Activated naive CD4-positive, alpha-beta T cell (primary cell): ENCODE measurements at regions not wholly inside any gene's neighbourhood (a gene's known extent, or its start where the extent isn't known, plus 50 kb on each side); places are given as distances from the start of the nearest gene placed in this dataset.
"Not testable (repeated sequence)": the region's sequence is repeated elsewhere in the genome, so short reads cannot be mapped to it uniquely, and the experiment has no call there.

Source experiments
- DNase-seq, 4 experiments: peaks; one replicate each; lab custom pipeline; 2025; lab: John Stamatoyannopoulos, UW

GRCh38 chr20:39767352-39767751 lies 805.2 kb downstream of the DHX35 start:
- DNase-seq = no peak

GRCh38 chr20:39766333-39766732 lies 804.2 kb downstream of the DHX35 start:
- DNase-seq = no peak

GRCh38 chr20:39762716-39763115 lies 800.6 kb downstream of the DHX35 start:
- DNase-seq = no peak

- DNase-seq = no peak
Measured at GRCh38 chr20:39758876-39759275, 796.7 kb downstream of the DHX35 start.

- DNase-seq = no peak
Measured at GRCh38 chr20:39756828-39757227, 794.7 kb downstream of the DHX35 start.

- DNase-seq = no peak
Measured at GRCh38 chr20:39756369-39756768, 794.2 kb downstream of the DHX35 start.

- no peak for DNase-seq
Measured at GRCh38 chr20:39752262-39752876, 790.2 kb downstream of the DHX35 start.

- DNase-seq = no peak
Measured at GRCh38 chr20:39751557-39752137, 789.5 kb downstream of the DHX35 start.

- no peak for DNase-seq
Measured at GRCh38 chr20:39745380-39745779, 783.2 kb downstream of the DHX35 start.

GRCh38 chr20:39738651-39739050 lies 776.5 kb downstream of the DHX35 start:
- no peak for DNase-seq

GRCh38 chr20:39736434-39737327 lies 774.5 kb downstream of the DHX35 start:
- DNase-seq = no peak

- not testable (repeated sequence) for DNase-seq
Measured at GRCh38 chr20:39725513-39725912, 763.4 kb downstream of the DHX35 start.

- no peak for DNase-seq
Measured at GRCh38 chr20:39719293-39719692, 757.1 kb downstream of the DHX35 start.

- DNase-seq = no peak
Measured at GRCh38 chr20:39717936-39718335, 755.8 kb downstream of the DHX35 start.

- DNase-seq = no peak
Measured at GRCh38 chr20:39716796-39717341, 754.7 kb downstream of the DHX35 start.

- DNase-seq = no peak
Measured at GRCh38 chr20:39713076-39713840, 751.1 kb downstream of the DHX35 start.

- DNase-seq = no peak
Measured at GRCh38 chr20:39706184-39706663, 744.1 kb downstream of the DHX35 start.

- no peak for DNase-seq
Measured at GRCh38 chr20:39705032-39705431, 742.9 kb downstream of the DHX35 start.

- DNase-seq = not testable (repeated sequence)
Measured at GRCh38 chr20:39703357-39703756, 741.2 kb downstream of the DHX35 start.

GRCh38 chr20:39702701-39703349 lies 740.7 kb downstream of the DHX35 start:
- DNase-seq = no peak

- DNase-seq = no peak
Measured at GRCh38 chr20:39700528-39700927, 738.4 kb downstream of the DHX35 start.
